ENCODE measurements at regions not wholly inside any gene's neighbourhood (a gene's known extent, or its start where the extent isn't known, plus 50 kb on each side); places are given as distances from the start of the nearest gene placed in this dataset.

DNA sequence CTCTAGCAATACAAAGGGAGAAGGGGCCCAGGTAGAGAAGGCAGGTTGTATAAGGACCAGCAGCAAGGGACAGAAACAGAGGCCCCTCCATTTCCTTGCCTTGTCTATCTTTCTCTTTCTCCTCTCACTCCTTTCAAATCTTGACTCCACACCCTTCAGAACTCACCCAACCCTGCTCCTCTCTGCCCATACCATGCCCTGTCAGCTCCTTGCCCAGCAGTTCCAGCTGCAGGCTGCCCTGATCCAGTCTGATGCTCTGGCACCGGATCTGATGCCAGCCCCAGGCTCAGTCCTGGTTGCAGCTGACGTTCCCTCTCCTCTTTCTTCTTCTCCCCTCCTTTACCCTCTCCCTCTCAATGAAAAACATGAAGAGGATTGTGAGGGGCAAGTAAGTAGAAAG is 291.2 kb downstream of the FBXW7 start:
- no peaks in the 10 kb centered on the region for H4K20me1 ChIP-seq (ENCODE audit: control insufficient read depth, insufficient read depth, low read depth, low read length)

DNA sequence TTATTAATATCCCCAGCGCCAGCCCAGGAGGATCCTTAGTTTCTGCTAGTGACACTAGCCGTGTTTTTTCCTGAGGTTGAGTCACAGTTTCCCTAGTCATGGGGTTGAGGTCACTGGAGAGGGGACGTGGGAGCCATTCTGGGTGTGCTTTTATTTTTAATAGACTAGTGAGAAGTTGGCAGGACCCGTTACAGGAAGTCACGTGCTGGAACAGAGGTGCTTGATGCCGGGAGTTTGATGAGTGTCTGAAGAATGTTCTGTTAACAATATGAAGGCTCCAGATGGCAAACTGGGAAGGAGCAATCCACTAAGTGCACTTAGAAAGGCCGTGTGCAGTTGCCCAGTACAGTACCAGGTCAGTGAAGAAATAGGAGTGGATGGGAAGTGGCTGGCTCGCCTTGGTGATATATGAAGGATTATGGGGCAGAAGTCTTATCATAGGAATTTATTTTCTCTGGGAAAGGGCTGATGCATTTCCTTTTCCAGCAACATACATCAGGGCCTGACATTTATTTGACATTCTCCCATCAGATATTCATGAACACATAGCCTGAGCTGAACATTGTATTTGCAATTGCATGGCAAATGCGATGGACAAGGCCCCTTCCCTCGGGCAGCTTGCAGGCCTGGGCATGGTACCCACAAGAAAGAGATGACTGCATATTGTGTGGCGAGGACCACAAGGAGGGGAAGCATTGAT is 291.8 kb downstream of the FBXW7 start:
- Histone ChIP-seq H3K4me3 (ENCODE audit: low read length) (no peak overlapping the region), H3K9me3 (ENCODE audit: control insufficient read depth, insufficient read depth, low read length) (no peaks in the 10 kb centered on the region), H3K79me2 (ENCODE audit: control insufficient read depth, low read length) (no peaks in the 10 kb centered on the region), H3K36me3 (ENCODE audit: control insufficient read depth, low read length) (no peaks in the 10 kb centered on the region), H3K27ac (ENCODE audit: low read depth, low read length) (no peak overlapping the region), H4K20me1 (ENCODE audit: control insufficient read depth, insufficient read depth, low read depth, low read length) (no peaks in the 10 kb centered on the region), H3F3A (ENCODE audit: control insufficient read depth, insufficient read depth) (no peaks in the 10 kb centered on the region), H3K4me1 (ENCODE audit: control insufficient read depth, low read length) (no peaks in the 10 kb centered on the region), H3K4me2 (ENCODE audit: low read length) (no peak overlapping the region), H3K9me2 (replicated peaks; ENCODE audit: control insufficient read depth, low read length) (no peaks in the 10 kb centered on the region), H3K27me3 (ENCODE audit: control insufficient read depth, low read length) (0 out of 2 replicates have a peak, but pooled peaks cover 6% of the 10 kb centered on the region)
- TF ChIP-seq, protein P1, sequence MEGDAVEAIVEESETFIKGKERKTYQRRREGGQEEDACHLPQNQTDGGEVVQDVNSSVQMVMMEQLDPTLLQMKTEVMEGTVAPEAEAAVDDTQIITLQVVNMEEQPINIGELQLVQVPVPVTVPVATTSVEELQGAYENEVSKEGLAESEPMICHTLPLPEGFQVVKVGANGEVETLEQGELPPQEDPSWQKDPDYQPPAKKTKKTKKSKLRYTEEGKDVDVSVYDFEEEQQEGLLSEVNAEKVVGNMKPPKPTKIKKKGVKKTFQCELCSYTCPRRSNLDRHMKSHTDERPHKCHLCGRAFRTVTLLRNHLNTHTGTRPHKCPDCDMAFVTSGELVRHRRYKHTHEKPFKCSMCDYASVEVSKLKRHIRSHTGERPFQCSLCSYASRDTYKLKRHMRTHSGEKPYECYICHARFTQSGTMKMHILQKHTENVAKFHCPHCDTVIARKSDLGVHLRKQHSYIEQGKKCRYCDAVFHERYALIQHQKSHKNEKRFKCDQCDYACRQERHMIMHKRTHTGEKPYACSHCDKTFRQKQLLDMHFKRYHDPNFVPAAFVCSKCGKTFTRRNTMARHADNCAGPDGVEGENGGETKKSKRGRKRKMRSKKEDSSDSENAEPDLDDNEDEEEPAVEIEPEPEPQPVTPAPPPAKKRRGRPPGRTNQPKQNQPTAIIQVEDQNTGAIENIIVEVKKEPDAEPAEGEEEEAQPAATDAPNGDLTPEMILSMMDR (IDR thresholded peaks at IDR 0.05; ENCODE audit: low read depth, low read length, poor library complexity, severe bottlenecking), result no peak
- no peak for TF ChIP-seq EZH2phosphoT487 (IDR thresholded peaks at IDR 0.05; ENCODE audit: borderline replicate concordance, low read length)

More for the DNA sequence above, 291.2 kb downstream of the FBXW7 start:
- Histone ChIP-seq H3K9me3 (ENCODE audit: control insufficient read depth, insufficient read depth, low read length) (no peaks in the 10 kb centered on the region), H3K4me3 (ENCODE audit: low read length) (no peak overlapping the region), H3K9me2 (replicated peaks; ENCODE audit: control insufficient read depth, low read length) (no peaks in the 10 kb centered on the region), H3K79me2 (ENCODE audit: control insufficient read depth, low read length) (no peaks in the 10 kb centered on the region), H3F3A (ENCODE audit: control insufficient read depth, insufficient read depth) (no peaks in the 10 kb centered on the region), H3K4me2 (ENCODE audit: low read length) (no peak overlapping the region), H3K4me1 (ENCODE audit: control insufficient read depth, low read length) (no peaks in the 10 kb centered on the region), H3K27me3 (ENCODE audit: control insufficient read depth, low read length) (0 out of 2 replicates have a peak, but pooled peaks cover 6% of the 10 kb centered on the region), H3K27ac (ENCODE audit: low read depth, low read length) (no peak overlapping the region), H3K36me3 (ENCODE audit: control insufficient read depth, low read length) (no peaks in the 10 kb centered on the region)
- TF ChIP-seq, protein P1 (IDR thresholded peaks at IDR 0.05; ENCODE audit: low read depth, low read length, poor library complexity, severe bottlenecking), result no peak
- no peak for TF ChIP-seq EZH2phosphoT487 (IDR thresholded peaks at IDR 0.05; ENCODE audit: borderline replicate concordance, low read length)

DNA sequence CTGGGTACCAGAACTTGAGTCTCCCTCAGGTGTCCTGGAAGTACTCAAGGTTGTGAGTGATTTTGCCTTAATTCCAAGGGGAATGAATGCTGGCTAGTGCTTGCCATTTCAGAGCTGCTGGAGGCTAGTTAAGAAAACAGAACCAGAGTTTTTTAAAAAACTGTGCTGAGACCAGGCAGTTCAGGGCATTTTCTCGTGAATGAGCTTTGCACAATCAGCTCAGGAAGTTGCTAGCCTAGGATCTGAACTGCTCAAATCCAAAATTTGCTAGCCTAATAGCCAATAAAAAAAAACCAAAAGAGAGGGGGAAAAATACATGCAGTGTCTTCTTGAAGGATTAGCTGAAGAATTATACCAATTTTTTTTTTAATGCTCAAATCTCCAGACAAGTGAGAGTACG is 292.7 kb downstream of the FBXW7 start:
- H3K4me1 ChIP-seq (ENCODE audit: control insufficient read depth, low read length), result no peaks in the 10 kb centered on the region
- no peaks in the 10 kb centered on the region for H3F3A ChIP-seq (ENCODE audit: control insufficient read depth, insufficient read depth)
- no peak overlapping the region for H3K4me2 ChIP-seq (ENCODE audit: low read length)
- 0 out of 2 replicates have a peak, but pooled peaks cover 6% of the 10 kb centered on the region for H3K27me3 ChIP-seq (ENCODE audit: control insufficient read depth, low read length)
- H3K36me3 ChIP-seq (ENCODE audit: control insufficient read depth, low read length), result no peaks in the 10 kb centered on the region
- H3K9me2 ChIP-seq (replicated peaks; ENCODE audit: control insufficient read depth, low read length), result no peaks in the 10 kb centered on the region
- H3K79me2 ChIP-seq (ENCODE audit: control insufficient read depth, low read length), result no peaks in the 10 kb centered on the region
- H3K27ac ChIP-seq (ENCODE audit: low read depth, low read length), result no peak overlapping the region
- no peaks in the 10 kb centered on the region for H3K9me3 ChIP-seq (ENCODE audit: control insufficient read depth, insufficient read depth, low read length)
- no peaks in the 10 kb centered on the region for H4K20me1 ChIP-seq (ENCODE audit: control insufficient read depth, insufficient read depth, low read depth, low read length)
- no peak overlapping the region for H3K4me3 ChIP-seq (ENCODE audit: low read length)
- TF ChIP-seq, protein P1 (IDR thresholded peaks at IDR 0.05; ENCODE audit: low read depth, low read length, poor library complexity, severe bottlenecking), result no peak
- TF ChIP-seq EZH2phosphoT487 (IDR thresholded peaks at IDR 0.05; ENCODE audit: borderline replicate concordance, low read length), result no peak

All from DOHH2 (cell line).